Globus pallidus (tissue), 1 donor: ENCODE measurements at regions not wholly inside any gene's neighbourhood (a gene's known extent, or its start where the extent isn't known, plus 50 kb on each side); places are given as distances from the start of the nearest gene placed in this dataset.

Experiments
- DNase-seq: peaks from one replicate; pipeline ENCODE4 v3.0.0-alpha.2; 2015; ENCODE audit warnings: low spot score

DNA sequence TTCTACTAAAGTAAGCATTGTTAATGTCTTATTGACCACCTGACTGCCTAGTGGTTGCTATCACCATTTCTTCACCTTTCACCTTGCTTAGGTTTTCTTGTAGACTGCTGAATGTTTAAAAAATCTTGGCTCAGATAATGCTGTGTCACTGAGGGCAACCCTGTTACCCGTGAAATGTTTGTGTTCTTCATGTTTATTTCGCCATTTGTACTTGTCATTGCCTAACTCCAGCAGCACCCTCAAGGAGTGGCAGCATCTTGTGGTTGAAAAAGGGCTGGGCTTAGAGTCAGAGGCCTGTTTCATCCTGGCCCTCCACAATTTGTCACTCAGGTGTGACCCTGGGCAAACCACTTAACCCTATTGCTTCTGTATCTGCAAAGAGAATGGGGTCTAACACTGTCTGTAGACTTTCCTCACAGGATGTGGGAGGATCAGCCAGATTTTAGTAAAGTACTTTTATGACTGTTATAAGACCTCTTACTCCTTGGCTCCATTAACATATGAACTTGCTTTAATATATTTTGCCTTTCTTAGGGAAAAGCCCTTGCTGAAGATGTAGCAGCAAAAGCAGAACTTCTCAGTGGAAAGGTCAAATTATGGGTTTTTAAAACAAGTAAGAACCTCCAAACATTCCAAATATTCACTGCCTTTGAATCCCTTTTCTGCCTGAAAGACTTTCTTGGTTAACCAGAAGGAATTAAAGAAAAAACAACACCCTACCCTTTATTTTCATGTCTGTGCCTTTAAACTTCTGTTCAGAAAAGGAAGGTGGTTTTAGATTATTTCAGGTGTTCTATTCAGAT lies 154.5 kb upstream of the C11orf87 start:
- no peak for DNase-seq

DNA sequence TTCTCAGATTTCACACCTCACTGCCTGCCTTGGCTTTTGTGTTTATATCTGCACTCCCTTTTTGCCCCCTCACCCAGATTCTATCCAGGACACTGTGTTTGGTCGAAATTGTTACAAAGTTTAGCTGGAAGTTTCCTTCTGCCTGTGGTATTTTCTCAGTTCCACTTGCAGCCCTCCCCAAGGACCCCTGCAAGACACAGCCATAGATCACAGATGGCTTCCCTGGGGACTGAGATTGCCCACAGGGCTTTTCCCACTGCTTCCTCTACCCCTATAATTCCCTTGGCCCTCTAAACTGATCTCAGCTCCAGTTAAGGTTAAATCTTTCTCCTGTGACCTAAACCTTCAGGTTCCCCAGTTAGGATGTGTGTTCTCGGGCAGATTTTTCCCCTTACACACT lies 146.1 kb upstream of the C11orf87 start:
- DNase-seq = no peak

DNA sequence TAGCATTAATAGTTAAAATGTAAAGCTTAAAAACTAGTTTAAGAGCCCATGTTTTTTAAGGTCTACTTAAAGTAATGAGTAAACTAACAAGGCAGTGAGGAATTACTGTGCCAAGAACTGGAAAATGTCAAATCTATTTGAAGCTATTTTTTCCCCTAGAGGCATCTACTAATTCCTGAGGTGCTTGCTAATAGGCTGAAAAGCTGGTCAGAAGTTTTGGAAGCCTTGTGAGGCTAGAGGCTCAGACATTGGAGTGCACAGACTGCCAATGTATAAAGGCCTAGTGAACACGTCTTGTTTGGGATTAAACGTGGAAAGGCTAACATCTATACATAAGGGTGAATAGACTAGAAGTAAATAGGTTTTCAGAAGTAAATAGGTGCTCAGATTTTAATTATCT lies 136.5 kb upstream of the C11orf87 start:
- DNase-seq = no peak

DNA sequence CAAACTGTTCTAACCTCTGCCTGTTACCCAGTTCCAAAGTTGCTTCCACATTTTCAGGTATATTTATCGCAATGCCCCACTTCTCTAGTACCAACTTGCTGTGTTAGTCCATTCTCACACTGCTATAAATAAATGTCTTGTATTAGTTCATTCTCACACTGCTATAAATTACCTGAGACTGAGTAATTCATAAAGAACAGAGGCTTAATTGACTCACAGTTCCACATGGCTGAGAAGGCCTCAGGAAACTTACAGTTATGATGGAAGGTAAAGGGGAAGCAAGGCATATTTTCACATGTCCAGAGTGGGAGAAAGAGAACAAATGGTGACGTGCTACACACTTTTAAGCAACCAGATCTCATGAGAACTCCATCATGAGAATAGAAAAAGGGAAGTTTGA lies 130.4 kb upstream of the C11orf87 start:
- no peak for DNase-seq

DNA sequence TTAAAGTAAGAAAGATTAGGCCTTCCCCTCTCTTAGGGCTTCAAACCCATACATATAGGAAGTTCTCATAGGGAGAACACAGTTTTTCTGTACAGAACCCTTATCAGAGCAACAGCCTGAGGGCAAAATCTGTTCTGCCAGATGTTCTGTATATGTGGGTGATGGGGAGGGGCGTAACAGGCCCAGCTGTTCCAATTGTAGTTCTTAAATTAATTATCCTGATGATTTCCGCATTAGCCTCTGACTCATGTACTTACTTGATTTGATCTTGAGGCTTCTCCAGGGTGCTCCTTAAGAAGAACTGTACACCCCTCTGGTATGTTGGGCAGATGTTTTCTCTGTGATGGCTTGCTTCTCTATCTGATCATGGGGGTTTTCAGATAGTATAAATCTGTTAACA lies 123.1 kb upstream of the C11orf87 start:
- DNase-seq = no peak

DNA sequence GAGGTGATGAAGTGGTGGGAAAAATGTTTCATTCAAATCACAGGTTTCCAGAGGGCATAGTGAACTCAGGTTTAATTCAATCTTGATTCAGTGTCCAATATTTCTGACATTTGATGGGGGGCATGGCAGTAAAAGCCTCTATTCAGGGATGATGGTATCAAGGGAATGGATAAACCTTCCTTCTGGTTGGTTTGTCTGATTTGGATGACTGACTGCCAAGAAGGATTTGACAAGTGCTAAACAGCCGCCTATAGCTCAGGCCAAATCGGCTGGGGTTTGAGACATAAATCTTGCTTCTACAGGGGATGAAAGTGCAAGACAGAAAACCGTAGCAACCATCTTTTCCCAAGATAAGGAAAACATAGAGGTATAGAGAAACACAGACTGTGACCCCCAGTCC lies 121.8 kb upstream of the C11orf87 start:
- DNase-seq = no peak

DNA sequence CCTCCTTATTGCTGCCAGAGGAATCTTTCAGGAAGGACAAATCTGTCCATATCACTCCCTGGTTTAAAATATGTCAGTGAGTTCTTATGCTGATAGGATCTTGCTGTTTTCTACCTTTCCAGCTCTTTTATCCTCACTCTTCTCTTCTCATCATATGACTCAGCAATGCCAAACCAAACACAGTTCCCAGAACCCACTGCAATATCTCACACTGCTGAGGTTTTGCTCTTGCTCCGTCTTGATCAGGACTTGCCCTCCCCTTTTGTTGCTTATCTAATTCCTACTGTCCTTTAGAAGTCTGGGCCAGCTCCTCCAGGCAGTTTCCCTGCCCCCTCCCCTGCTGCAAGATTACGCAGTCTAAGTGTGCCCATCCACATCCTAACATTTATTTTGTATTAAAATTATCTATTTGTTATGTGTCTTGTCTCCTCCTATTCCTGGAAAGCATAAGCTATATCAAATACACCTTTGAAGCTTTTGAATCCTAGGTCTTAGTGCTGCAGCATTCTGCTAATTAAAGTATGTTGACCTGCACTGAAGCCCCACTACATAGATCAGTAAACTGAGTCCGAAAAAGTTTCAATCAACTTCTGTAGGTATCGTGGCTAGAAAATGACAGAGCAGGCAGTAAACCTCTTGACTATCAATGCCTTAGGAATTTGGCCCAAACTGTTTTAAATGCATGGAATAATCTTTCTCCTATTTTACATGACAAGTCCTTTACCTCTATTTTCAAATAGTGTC lies 119.2 kb upstream of the C11orf87 start:
- DNase-seq = no peak

DNA sequence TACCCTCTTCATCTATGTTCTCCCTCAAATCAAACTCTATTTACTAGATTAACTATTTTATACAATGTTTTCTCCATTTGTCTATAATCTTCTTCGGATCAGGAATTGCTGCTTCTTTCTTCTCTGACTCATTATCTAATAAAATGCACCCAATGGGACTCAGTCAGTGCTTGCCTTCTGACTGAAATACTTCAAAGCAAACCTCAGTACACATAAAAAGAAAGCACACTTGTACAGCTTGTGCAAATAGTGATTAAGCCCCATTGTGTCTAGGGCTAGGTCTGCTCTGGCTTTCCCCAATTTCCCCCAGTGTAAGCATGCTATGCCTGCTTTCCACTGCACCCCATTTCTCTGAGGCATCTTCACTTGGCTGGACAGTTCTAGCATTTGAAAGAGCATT lies 118.6 kb upstream of the C11orf87 start:
- no peak for DNase-seq

DNA sequence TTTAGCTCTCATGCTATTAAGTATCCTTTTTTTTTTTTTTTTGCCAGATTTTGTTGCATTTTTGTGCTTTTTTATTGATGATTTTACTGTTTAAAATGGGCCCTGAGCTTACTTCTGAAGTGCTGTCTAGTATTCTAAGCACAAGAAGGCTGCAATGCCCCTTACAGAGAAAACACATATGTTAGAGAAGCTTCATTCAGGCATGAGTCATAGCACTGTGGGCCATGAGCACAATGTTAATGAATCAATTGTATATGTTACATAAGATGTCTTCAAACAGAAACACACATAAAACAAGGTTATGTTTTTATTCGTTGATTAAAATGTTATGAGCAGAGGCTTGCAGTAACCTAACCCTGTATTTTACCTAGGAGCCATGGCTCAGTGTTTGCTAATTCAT lies 117.8 kb upstream of the C11orf87 start:
- DNase-seq = no peak

DNA sequence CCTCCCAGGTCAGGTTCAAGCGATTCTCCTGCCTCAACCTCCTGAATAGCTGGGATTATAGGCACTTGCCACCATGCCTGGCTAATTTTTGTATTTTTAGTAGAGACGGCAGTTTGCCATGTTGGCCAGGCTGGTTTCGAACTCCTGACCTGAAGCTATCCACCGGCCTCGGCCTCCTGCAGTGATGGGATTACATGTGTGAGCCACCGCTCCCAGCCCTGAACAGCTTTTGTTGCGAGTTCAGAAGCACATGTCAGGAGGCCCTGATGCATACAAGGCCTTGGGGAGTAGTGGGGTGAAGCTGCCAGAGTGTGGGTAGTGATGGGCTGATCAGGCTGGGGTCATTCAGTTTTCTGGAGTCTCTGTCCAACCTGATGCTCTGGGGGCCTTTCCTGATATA lies 117.0 kb upstream of the C11orf87 start:
- DNase-seq = no peak

DNA sequence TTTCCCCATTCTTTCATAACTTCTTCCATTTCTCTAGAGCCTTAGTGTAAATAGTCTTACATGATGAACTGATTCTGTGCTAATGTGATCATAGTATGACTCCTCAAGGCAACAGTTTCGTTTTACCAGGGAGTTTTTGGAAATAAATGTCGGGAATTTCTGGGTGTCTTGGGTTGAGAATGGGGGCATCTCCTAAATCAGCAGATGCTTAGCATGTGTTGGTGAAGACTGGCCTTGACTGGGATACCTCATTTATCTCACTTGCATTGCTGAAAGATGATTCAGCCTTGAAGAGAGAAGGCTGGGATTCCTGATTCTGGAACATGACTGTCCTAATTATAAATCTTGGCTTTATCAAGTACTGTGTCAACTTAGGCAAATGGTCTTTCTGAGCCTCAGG lies 115.7 kb upstream of the C11orf87 start:
- no peak for DNase-seq

DNA sequence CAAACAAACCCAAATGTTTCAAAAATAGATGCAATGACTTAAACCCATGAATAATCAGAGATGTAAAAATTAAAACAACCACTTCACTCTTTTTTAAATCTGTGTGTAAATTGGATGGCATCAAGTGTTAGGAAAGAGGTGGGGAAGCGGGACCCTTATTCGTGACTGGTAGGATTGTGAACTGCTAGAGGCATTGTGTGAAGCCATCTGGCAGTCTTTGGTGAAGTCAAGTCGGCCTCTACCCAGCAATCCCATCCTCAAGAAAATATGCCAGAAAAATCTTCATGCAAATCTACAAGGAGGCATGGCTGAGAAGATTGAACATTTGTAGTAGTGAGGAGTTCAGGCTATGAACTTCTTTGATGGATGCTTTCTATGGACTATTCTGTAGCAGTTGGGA lies 114.6 kb upstream of the C11orf87 start:
- no peak for DNase-seq

DNA sequence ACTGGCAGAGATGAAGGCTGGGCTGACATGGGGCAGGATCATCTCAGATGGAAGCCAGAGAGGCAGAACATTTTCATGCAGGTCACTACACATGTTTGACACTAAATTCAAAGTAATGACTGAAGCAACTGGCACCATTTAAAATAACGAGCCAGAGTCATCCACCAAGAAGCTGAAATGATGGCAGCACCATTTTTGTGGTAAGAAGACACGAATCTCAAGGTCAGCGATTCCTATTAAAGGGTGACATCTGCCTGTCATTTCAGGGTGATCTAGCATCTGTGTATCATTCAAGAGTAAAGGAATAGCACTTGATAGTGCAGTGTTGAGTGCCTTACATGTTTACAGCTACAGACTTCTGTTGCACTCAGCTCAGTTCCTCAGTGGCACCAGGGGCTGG lies 113.4 kb upstream of the C11orf87 start:
- no peak for DNase-seq

DNA sequence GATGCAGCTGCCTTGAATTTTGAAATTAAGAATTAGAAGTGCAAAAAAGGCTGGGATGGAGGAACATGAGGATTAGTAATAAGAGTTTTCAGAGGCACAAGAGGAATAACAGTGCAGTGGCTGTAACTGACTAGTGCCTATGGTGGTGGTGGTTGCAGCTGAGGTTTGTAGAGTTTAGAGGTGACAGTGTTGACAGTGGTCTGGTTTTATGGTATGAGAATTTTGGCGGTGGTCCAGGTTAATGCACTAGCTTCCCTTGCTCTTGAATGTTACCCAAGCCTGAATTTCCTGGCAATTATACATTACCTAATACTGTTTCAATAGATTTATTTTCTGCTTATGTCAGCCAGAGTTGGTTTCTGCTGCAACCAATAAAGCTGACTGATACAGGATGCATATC lies 112.8 kb upstream of the C11orf87 start:
- DNase-seq = no peak

DNA sequence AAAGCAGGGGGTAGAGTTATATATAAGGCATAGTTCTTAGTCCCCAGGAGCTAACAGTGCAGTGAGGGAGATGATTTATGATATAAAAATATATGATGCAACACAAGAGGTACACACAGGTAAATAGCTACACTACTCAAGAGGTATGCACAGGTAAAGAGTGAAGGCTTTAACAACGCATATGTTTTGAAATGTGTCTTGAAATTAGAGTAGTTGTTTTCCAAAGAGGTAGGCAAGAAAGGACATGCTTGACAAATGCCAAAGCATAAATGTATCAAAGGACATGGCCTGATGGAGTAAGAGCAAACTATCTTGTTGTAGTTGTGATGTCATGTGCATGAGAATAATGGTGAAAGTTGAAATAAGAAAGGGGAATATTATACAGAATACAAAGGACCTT lies 104.3 kb upstream of the C11orf87 start:
- no peak for DNase-seq

DNA sequence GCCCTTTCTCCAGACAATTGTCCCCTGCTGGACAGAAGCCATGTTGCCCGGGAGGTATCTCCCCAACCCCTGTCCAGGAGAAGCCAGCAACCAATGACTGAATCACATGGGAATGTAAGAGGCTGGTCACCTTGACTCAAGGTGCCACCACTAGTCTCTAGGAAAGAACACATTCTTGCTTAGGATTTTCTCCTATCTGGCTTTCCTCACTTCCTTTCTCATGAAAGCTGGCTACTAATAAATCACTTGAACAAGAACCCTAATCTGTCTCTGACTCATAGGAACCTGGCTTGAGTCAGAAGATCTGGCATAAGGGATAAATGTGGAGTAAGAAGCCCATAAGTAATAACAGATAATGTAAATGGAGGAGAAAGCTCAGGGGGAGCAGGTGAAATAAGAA lies 101.4 kb upstream of the C11orf87 start:
- no peak for DNase-seq

DNA sequence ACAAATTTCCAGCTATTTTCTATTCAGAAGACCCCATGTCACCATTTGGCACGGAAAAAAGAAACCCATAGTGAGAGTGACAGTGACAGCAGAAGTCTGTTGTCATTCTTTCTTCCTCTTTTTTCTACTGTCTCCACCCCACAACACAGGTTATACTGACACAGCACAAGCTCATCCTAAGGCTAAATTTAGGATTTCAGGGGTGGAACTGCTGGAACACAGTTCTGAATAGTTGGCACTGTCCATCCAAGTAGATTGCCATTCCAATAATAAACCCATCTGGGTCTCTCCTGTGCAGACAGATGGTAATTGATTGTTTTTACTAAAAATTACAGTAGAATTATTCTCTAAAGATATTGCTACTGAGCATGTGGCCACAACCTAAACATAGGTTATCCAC lies 95.2 kb upstream of the C11orf87 start:
- no peak for DNase-seq

DNA sequence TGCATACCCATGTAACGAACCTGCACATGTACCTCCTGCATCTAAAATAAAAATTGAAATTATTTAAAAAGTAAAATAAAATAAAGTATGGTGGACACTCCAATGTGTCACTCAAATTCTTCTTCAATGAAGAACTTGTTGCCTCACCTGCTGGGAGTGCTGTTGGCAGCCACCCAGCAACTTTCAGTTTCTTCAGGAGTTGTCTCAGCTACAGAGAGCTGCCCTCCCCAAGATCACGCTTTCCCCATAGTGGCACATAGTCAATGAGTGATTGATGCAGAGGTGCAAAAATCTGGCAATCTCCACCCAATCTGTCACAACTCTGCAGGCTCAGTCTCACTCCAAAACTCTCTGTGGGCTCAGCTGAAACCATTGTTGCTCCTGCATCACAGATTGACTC lies 92.3 kb upstream of the C11orf87 start:
- DNase-seq = no peak

DNA sequence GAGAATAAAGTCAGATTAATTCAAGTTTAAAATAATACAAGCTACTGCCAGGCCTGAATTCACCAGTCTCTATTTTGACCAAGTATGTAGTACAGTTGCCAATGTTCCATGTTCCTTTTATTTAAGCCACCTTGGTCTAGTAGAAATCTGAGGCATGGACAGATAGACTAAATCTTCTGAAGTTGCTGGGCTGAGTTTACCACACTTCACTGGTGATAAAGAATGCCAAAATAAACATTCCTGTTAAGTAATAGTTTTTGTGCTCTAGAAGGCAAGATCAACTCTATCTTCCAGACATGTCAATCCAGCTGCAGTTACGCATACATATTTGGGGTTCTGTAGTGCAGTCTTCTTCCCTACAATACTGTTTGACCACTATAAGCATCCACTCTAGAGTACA lies 83.9 kb upstream of the C11orf87 start:
- no peak for DNase-seq

DNA sequence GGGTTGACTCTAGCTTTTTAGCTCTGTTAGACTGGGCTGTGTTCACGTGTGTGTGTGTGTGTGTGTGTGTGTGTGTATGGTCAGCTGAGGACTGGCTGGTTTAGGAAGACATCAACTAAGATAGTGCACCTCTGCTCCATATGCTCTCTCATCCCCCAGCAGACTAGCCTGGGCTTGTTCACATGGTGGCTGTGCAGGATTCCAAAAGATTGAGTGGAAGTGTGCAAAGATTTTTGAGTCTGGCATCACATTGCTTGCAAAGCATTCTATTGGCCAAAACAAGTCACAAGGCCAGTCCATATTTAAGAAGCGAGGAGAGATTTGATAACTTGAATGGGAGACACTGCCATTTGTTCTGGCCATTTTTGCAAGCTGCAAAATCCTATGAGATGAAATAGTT lies 79.7 kb upstream of the C11orf87 start:
- no peak for DNase-seq

DNA sequence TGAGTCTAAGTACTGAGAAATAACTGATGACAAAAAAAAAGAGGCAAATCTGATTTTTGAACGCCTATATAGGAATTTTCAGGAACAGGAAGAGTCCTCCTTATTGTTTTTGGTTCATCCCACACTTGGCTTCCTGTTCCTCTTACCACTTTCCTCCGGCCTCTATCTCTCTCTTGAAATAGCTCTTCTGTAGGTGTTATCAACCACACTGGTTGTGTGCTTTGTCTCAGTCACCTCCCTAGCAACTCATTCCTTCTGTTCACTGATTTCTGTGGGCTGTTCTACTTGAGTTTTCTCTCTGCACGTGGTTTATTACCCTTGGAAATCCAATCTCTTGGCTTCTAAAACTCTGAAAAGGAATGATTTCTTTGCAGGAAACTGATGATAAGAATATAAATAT lies 78.7 kb upstream of the C11orf87 start:
- no peak for DNase-seq

DNA sequence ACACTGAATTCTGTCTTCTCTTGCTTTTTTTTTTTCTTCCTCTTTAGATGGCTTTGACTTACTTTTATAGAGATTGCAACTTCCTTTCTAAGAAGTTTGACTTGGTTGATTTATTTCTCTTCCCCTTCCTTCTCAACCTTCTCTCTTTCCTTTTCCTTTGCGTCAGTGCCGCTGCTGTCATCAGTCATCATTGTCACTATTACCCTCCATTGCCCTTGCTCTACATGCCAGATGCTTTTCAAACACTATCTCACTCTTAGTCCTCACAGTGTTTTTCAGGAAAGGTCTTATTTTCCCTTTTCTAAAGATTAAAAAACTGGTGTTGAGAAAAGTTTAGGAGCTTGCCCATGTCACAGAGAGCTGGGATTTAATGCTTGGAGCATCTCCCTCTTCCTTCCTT lies 74.7 kb upstream of the C11orf87 start:
- DNase-seq = no peak

DNA sequence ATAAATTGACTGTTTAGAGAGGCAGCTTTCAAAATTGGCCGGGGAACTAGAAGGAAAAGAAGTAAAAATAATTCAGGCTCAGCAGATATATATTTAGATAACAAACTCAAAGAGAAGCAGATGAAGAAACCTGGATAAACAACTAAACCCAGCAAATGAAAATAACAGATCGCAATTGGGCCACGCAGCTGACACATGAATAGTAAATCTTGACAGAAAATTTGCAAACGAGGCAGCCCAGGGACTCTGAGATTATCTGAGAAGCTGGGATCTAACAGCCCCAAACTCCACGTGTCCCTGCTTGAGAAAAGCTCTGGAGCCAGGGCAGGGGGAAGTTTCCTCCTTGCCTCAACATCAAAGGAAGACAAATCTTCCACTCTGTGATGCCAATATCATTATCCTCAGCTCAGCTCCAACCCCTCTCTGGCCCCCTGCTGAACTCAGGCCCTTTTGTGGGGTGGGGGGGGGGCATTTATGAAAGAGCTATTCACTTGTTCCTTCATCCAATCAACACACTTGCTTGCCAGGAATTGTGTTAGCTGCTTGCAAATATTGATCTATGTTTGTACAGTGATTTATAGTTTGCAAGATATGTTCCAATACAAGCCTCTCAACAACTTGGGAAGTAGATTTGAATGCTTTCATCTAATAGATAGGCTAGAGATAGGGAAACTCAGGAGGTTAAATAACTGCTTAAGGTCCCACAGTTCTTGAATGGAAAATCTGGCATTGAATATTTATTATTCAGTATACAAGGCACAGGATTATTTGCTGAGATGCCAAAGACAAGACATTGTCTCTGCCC lies 72.5 kb upstream of the C11orf87 start:
- no peak for DNase-seq
